ENCODE measurements at regions not wholly inside any gene's neighbourhood (a gene's known extent, or its start where the extent isn't known, plus 50 kb on each side); places are given as distances from the start of the nearest gene placed in this dataset.

DNA sequence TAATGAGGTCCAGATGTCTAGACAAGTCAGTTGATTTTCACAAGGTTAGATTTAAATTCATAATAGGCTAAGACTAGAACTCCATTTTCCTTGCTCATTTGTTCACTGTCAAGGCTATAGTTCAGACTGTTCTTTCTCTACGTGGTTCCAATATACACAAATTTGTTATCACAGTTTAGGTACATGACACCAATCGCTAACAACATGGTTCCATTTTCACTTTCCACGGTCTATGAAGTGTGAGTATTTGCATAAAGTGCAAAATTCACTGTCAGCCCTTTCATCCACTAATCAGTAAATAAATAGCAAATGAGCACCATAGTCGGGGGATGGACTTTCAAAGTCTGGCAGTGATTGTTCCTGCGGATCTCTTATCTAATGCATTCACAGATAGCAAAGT lies 315.7 kb upstream of the SPOCK3 start:
- DNase-seq (no peak), ATAC-seq (no peak)
- peaks cover 23% of the 10 kb centered on the region for H3K9me3 Mint-ChIP-seq
- H3K27me3 Mint-ChIP-seq (ENCODE audit: low read depth) = no peaks in the 10 kb centered on the region
- no peaks in the 10 kb centered on the region for H3K36me3 Mint-ChIP-seq (ENCODE audit: insufficient read depth)
- H3K4me1 Mint-ChIP-seq (ENCODE audit: low read depth) = no peaks in the 10 kb centered on the region
- H3K4me3 Mint-ChIP-seq = no peak overlapping the region

DNA sequence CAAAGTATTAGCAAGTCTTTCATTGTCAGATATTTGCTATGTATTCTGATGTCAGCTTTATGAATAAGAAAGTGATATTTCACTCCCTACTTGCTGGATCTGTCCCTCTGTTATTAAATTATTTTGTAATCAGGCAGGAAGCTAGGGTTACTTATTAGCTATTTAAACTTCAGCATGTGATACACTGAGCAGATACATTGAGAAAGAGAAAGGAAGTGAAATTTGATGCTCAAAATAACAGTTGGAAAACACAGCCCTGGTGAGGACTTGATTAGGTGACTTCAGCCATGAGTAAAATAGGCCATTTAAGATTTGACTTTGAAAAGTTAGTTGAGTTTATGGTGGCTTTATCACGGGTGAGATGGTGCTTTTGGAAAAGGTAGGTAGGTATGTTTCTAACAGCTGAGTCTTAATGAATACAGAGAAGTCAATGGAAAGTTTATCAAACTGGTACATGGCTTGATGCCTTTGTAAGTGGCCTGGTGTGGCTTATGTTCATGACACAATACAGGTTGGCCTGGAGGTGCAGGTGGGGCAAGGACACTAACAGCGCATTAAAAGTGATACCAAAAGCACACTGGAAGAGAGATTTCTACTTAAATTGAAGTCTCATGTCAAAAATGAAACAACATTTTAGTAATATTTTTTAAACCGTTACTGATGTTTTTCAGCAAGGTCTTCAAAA lies 321.2 kb upstream of the SPOCK3 start:
- no peaks in the 10 kb centered on the region for H3K36me3 Mint-ChIP-seq (ENCODE audit: insufficient read depth)
- no peaks in the 10 kb centered on the region for H3K4me1 Mint-ChIP-seq (ENCODE audit: low read depth)
- no peak overlapping the region for H3K4me3 Mint-ChIP-seq
- ATAC-seq (no peak), DNase-seq (no peak)
- peaks cover 22% of the 10 kb centered on the region for H3K9me3 Mint-ChIP-seq
- no peaks in the 10 kb centered on the region for H3K27me3 Mint-ChIP-seq (ENCODE audit: low read depth)

- H3K36me3 Mint-ChIP-seq (ENCODE audit: insufficient read depth) = no peaks in the 10 kb centered on the region
- ATAC-seq (no peak), DNase-seq (no peak)
- H3K27me3 Mint-ChIP-seq (ENCODE audit: low read depth) = no peaks in the 10 kb centered on the region
- H3K4me3 Mint-ChIP-seq = no peak overlapping the region
- peaks cover 13% of the 10 kb centered on the region for H3K9me3 Mint-ChIP-seq
- H3K4me1 Mint-ChIP-seq (ENCODE audit: low read depth) = no peaks in the 10 kb centered on the region
Observed at GRCh38 chr4:167578906-167579305, 344.6 kb upstream of the SPOCK3 start.

- Mint-ChIP-seq H3K36me3 (ENCODE audit: insufficient read depth) (no peaks in the 10 kb centered on the region), H3K4me3 (no peak overlapping the region), H3K27me3 (ENCODE audit: low read depth) (no peaks in the 10 kb centered on the region), H3K4me1 (ENCODE audit: low read depth) (no peaks in the 10 kb centered on the region), H3K9me3 (peaks cover 13% of the 10 kb centered on the region)
- ATAC-seq = no peak
- DNase-seq = no peak
Observed at GRCh38 chr4:167581449-167581965, 347.2 kb upstream of the SPOCK3 start.

- DNase-seq (no peak), ATAC-seq (no peak)
- H3K9me3 Mint-ChIP-seq = peaks cover 7% of the 10 kb centered on the region
- no peaks in the 10 kb centered on the region for H3K4me1 Mint-ChIP-seq (ENCODE audit: low read depth)
- no peak overlapping the region for H3K4me3 Mint-ChIP-seq
- no peaks in the 10 kb centered on the region for H3K27me3 Mint-ChIP-seq (ENCODE audit: low read depth)
- no peaks in the 10 kb centered on the region for H3K36me3 Mint-ChIP-seq (ENCODE audit: insufficient read depth)
Observed at GRCh38 chr4:167587361-167587760, 353.1 kb upstream of the SPOCK3 start.

GRCh38 chr4:167595898-167596297 lies 361.6 kb upstream of the SPOCK3 start:
- Mint-ChIP-seq H3K9me3 (no peaks in the 10 kb centered on the region), H3K27me3 (ENCODE audit: low read depth) (no peaks in the 10 kb centered on the region), H3K4me1 (ENCODE audit: low read depth) (no peaks in the 10 kb centered on the region), H3K4me3 (no peak overlapping the region), H3K36me3 (ENCODE audit: insufficient read depth) (no peaks in the 10 kb centered on the region)
- DNase-seq = no peak
- ATAC-seq = no peak

GRCh38 chr4:167602157-167602556 lies 367.9 kb upstream of the SPOCK3 start:
- Mint-ChIP-seq H3K4me1 (ENCODE audit: low read depth) (no peaks in the 10 kb centered on the region), H3K4me3 (no peak overlapping the region), H3K27me3 (ENCODE audit: low read depth) (no peaks in the 10 kb centered on the region), H3K9me3 (no peaks in the 10 kb centered on the region), H3K36me3 (ENCODE audit: insufficient read depth) (no peaks in the 10 kb centered on the region)
- DNase-seq (no peak), ATAC-seq (no peak)

- Mint-ChIP-seq H3K4me3 (no peak overlapping the region), H3K9me3 (no peaks in the 10 kb centered on the region), H3K4me1 (ENCODE audit: low read depth) (no peaks in the 10 kb centered on the region), H3K27me3 (ENCODE audit: low read depth) (no peaks in the 10 kb centered on the region), H3K36me3 (ENCODE audit: insufficient read depth) (no peaks in the 10 kb centered on the region)
- DNase-seq (no peak), ATAC-seq (no peak)
Observed at GRCh38 chr4:167606551-167606950, 372.3 kb upstream of the SPOCK3 start.

DNA sequence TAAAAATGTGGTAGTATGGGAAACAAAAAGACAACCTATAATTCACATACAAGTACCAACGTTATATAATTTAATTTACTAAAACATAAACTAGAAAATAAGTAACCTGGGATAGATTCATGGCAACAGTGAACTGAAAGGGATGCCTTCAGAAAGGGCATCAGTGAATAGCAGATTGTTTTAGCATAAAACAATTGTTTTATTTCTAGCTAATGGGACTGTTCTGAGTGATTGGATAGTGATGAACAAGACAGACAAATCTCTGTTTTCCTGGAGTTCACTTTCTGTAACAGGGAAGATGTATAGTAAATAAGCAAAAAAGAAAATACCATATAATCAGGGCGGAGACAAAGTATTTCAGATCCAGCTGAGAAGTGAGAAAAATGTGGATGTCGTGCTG lies 379.1 kb upstream of the SPOCK3 start:
- ATAC-seq (no peak), DNase-seq (no peak)
- H3K4me3 Mint-ChIP-seq = no peak overlapping the region
- no peaks in the 10 kb centered on the region for H3K9me3 Mint-ChIP-seq
- no peaks in the 10 kb centered on the region for H3K27me3 Mint-ChIP-seq (ENCODE audit: low read depth)
- no peaks in the 10 kb centered on the region for H3K36me3 Mint-ChIP-seq (ENCODE audit: insufficient read depth)
- no peaks in the 10 kb centered on the region for H3K4me1 Mint-ChIP-seq (ENCODE audit: low read depth)

GRCh38 chr4:167614866-167615265 lies 380.6 kb upstream of the SPOCK3 start:
- Mint-ChIP-seq H3K27me3 (ENCODE audit: low read depth) (no peaks in the 10 kb centered on the region), H3K36me3 (ENCODE audit: insufficient read depth) (no peaks in the 10 kb centered on the region), H3K4me1 (ENCODE audit: low read depth) (no peaks in the 10 kb centered on the region), H3K9me3 (no peaks in the 10 kb centered on the region), H3K4me3 (no peak overlapping the region)
- no peak for DNase-seq
- ATAC-seq = no peak

- H3K9me3 Mint-ChIP-seq = no peaks in the 10 kb centered on the region
- H3K36me3 Mint-ChIP-seq (ENCODE audit: insufficient read depth) = no peaks in the 10 kb centered on the region
- DNase-seq (no peak), ATAC-seq (no peak)
- no peak overlapping the region for H3K4me3 Mint-ChIP-seq
- no peaks in the 10 kb centered on the region for H3K4me1 Mint-ChIP-seq (ENCODE audit: low read depth)
- no peaks in the 10 kb centered on the region for H3K27me3 Mint-ChIP-seq (ENCODE audit: low read depth)
Observed at GRCh38 chr4:167616476-167616875, 382.2 kb upstream of the SPOCK3 start.

DNA sequence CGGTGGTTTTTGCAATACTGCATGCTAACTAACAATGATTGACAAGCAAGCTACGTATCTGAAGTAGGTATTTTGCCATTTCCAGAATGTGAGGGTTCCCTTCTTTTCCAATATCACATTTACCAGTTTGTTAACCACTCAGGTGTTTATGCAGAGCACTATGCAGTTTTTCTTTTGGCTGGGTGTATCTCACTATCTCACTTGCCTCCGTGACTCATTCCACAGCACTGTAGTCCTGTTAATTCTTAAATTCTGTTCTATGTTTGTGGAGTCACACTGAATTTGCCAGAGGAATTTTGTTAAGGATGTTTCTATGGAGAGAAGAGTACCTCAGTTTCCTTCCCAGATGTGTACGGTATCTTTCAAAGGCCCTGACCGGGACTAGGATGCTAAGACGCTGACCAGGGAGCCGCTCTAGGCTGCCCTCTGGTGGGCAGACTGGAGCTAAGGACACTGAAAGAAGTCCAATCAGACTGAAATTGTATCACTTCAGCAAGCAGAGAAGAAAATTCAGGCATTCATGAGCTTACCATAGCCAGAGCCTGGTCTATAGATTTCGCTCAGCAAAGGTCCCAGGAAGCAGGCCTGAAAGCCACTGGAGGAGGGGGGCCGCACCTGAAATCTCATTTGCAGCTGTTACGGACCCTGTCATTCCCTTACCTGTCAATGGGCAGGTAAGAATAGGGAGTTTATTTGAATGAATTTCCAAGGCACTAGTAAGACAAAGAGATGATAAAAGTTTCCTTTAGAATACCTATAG lies 388.4 kb upstream of the SPOCK3 start:
- ATAC-seq (no peak), DNase-seq (no peak)
- no peaks in the 10 kb centered on the region for H3K4me1 Mint-ChIP-seq (ENCODE audit: low read depth)
- no peaks in the 10 kb centered on the region for H3K27me3 Mint-ChIP-seq (ENCODE audit: low read depth)
- no peaks in the 10 kb centered on the region for H3K36me3 Mint-ChIP-seq (ENCODE audit: insufficient read depth)
- no peak overlapping the region for H3K4me3 Mint-ChIP-seq
- peaks cover 6% of the 10 kb centered on the region for H3K9me3 Mint-ChIP-seq

- no peaks in the 10 kb centered on the region for H3K4me1 Mint-ChIP-seq (ENCODE audit: low read depth)
- DNase-seq (no peak), ATAC-seq (no peak)
- no peaks in the 10 kb centered on the region for H3K27me3 Mint-ChIP-seq (ENCODE audit: low read depth)
- peaks cover 6% of the 10 kb centered on the region for H3K9me3 Mint-ChIP-seq
- H3K36me3 Mint-ChIP-seq (ENCODE audit: insufficient read depth) = no peaks in the 10 kb centered on the region
- no peak overlapping the region for H3K4me3 Mint-ChIP-seq
Observed at GRCh38 chr4:167623241-167623572, 388.9 kb upstream of the SPOCK3 start.

GRCh38 chr4:167629272-167629671 lies 395.0 kb upstream of the SPOCK3 start:
- Mint-ChIP-seq H3K27me3 (ENCODE audit: low read depth) (no peaks in the 10 kb centered on the region), H3K9me3 (peaks cover 6% of the 10 kb centered on the region), H3K4me1 (ENCODE audit: low read depth) (no peaks in the 10 kb centered on the region), H3K4me3 (no peak overlapping the region), H3K36me3 (ENCODE audit: insufficient read depth) (no peaks in the 10 kb centered on the region)
- no peak for ATAC-seq
- no peak for DNase-seq

- Mint-ChIP-seq H3K9me3 (peaks cover 3% of the 10 kb centered on the region), H3K4me3 (no peak overlapping the region), H3K4me1 (ENCODE audit: low read depth) (no peaks in the 10 kb centered on the region), H3K36me3 (ENCODE audit: insufficient read depth) (no peaks in the 10 kb centered on the region), H3K27me3 (ENCODE audit: low read depth) (no peaks in the 10 kb centered on the region)
- no peak for ATAC-seq
- no peak for DNase-seq
Observed at GRCh38 chr4:167642250-167642649, 408.0 kb upstream of the SPOCK3 start.
